ENCODE measurements at regions not wholly inside any gene's neighbourhood (a gene's known extent, or its start where the extent isn't known, plus 50 kb on each side); places are given as distances from the start of the nearest gene placed in this dataset.

DNA sequence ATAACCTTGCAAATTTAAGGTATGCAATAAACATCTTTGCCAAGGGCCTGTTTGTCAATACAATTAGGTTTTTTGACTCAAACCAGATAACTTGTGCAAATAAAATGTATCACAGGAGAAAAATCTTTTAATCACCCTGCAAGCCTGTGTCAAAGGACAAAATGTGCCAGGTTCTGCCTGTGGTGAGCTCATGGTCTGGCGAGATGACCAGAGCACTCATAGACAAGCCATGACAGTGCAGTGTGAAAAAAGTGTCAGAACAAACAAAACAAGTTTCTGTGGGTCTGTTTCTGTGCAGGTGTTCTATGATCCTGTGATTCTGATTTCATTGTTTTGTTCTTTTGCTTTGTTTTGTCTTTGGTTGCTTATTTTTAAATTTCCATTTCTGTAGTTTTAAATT, 847.2 kb downstream of the VRK1 start:
- no peak overlapping the region for H3K27ac Mint-ChIP-seq
- peaks cover 32% of the 10 kb centered on the region for H3K4me1 Mint-ChIP-seq (ENCODE audit: low read depth)
- H3K27me3 Mint-ChIP-seq (ENCODE audit: low read depth) = no peaks in the 10 kb centered on the region
- no peak for DNase-seq
- no peaks in the 10 kb centered on the region for H3K9me3 Mint-ChIP-seq
- no peak overlapping the region for H3K4me3 Mint-ChIP-seq
- H3K36me3 Mint-ChIP-seq (ENCODE audit: insufficient read depth in 2 of 2) = no peaks in the 10 kb centered on the region
- ATAC-seq (replicated peaks in 1 of 2) = no peak

DNA sequence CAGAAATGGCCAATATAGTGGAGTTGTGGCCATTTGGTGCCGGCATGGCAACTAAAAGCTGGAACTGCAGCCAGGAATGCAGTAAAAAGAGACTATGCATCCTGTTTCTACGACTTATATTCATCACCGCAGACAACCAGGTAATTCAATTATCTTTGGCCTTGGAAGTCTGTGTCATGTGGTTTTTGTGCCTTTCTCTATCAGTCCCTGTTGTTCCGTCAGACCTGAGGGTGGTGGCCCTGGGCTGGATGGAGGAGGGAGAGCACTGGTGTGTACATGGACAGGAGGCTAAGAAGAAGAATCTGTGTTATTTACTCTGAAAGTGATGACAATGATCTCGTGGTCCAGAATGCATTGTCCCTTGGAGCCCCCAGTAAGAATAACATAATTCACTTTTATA, 852.6 kb downstream of the VRK1 start:
- no peaks in the 10 kb centered on the region for H3K36me3 Mint-ChIP-seq (ENCODE audit: insufficient read depth in 2 of 2)
- no peaks in the 10 kb centered on the region for H3K27me3 Mint-ChIP-seq (ENCODE audit: low read depth)
- ATAC-seq (replicated peaks in 1 of 2) (no peak), DNase-seq (no peak)
- H3K4me1 Mint-ChIP-seq (ENCODE audit: low read depth) = no peaks in the 10 kb centered on the region
- no peaks in the 10 kb centered on the region for H3K9me3 Mint-ChIP-seq
- H3K27ac Mint-ChIP-seq = no peak overlapping the region
- H3K4me3 Mint-ChIP-seq = no peak overlapping the region

DNA sequence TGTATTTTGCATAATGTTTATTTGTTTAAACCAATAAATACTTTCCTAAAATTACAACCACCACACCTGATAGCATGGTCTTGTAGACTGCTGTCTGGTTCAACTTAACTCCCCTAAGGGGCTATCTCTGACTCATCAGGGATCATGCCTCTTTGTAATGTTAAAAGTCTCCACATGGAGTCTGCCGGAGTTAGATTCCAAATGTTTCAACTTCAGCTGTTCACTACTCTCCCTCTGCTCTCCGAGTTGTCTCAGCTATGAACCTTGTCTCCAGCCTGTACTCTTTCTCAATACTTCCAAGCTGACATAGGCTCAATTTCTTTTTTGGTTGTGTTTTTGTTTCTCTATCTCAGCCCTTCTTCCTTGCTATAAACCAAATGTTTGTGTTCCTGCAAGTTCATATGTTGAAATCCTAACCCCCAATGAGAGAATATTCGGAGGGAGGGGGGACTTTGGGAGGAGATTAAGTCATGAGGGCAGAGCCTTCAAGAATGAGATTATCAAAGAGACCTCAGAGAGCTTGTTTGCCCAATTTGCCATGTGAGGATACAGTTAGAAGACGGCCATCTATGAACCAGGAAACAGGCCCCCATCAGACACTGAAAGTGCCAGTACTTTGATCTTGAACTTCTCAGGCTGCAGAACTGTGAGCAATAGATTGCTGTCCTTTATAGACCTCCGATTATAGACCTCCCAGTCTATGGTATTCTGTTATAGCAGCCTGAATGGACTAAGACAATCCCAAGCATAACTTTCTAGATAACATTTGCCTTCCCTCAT, 858.2 kb downstream of the VRK1 start:
- H3K27me3 Mint-ChIP-seq (ENCODE audit: low read depth) = no peaks in the 10 kb centered on the region
- H3K4me1 Mint-ChIP-seq (ENCODE audit: low read depth) = no peaks in the 10 kb centered on the region
- no peak overlapping the region for H3K27ac Mint-ChIP-seq
- ATAC-seq (replicated peaks in 1 of 2) (no peak), DNase-seq (no peak)
- no peak overlapping the region for H3K4me3 Mint-ChIP-seq
- no peaks in the 10 kb centered on the region for H3K36me3 Mint-ChIP-seq (ENCODE audit: insufficient read depth in 2 of 2)
- H3K9me3 Mint-ChIP-seq = no peaks in the 10 kb centered on the region

DNA sequence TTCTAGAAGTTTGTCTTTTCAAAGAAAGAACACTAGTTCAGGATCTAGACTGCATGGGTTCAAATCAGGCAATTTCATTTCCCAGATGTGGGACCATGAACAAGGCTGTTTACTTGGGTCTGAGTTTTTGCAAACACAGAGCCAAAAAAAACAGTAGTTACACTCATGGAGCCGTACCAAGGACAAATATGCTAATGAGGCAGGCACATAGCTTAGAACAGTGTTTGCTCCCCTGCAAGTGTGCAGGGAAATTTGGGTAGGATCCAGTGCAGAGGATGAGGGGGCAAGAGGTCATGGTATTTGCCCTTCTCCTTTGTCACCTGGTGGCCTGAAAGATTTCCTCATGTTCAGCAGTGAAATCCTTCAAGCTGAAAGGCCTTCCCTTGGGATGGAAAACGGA, 860.4 kb downstream of the VRK1 start:
- ATAC-seq (replicated peaks in 1 of 2) (no peak), DNase-seq (no peak)
- no peaks in the 10 kb centered on the region for H3K36me3 Mint-ChIP-seq (ENCODE audit: insufficient read depth in 2 of 2)
- no peak overlapping the region for H3K27ac Mint-ChIP-seq
- no peaks in the 10 kb centered on the region for H3K4me1 Mint-ChIP-seq (ENCODE audit: low read depth)
- H3K4me3 Mint-ChIP-seq = no peak overlapping the region
- no peaks in the 10 kb centered on the region for H3K27me3 Mint-ChIP-seq (ENCODE audit: low read depth)
- no peaks in the 10 kb centered on the region for H3K9me3 Mint-ChIP-seq

DNA sequence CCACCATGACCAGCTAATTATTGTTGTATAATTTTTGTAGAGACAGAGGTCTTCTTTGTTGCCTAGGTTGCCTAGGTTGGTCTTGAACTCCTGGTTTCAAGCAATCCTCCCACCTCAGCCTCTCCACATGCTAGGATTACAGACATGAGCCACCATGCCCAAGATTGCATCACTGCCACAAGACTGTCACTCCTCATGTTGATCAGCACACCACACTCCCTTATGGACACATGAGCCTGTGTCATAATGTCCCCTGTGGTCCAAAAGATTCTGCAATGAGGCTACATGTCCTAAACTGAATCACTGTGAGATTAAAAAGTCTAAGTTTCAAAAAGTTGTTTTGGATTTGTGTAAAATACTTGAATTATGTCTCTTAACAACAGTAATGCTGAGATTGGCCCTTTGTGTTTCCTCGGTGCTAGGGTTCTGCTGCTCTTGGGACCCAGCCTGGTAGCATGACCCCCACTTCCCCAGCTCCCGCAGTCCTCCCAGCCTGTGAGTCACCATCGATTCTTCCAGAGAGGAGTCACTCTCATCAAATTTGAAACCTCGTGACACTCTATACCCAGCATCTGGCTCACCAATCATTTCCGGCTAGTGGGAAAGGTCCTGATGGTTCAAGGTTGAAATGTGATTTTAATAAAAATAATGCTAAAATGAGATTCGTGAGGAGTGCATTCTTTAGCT, 890.9 kb downstream of the VRK1 start:
- no peak for DNase-seq
- Mint-ChIP-seq H3K4me1 (ENCODE audit: low read depth) (peaks cover 11% of the 10 kb centered on the region), H3K4me3 (no peak overlapping the region), H3K27me3 (ENCODE audit: low read depth) (no peaks in the 10 kb centered on the region), H3K9me3 (peaks cover 2 to 5% of the 10 kb centered on the region in 2 donors), H3K27ac (no peak overlapping the region), H3K36me3 (ENCODE audit: insufficient read depth in 2 of 2) (no peaks in the 10 kb centered on the region)
- ATAC-seq (replicated peaks in 1 of 2) = peak in 1 of 2 donors; percentile 62

DNA sequence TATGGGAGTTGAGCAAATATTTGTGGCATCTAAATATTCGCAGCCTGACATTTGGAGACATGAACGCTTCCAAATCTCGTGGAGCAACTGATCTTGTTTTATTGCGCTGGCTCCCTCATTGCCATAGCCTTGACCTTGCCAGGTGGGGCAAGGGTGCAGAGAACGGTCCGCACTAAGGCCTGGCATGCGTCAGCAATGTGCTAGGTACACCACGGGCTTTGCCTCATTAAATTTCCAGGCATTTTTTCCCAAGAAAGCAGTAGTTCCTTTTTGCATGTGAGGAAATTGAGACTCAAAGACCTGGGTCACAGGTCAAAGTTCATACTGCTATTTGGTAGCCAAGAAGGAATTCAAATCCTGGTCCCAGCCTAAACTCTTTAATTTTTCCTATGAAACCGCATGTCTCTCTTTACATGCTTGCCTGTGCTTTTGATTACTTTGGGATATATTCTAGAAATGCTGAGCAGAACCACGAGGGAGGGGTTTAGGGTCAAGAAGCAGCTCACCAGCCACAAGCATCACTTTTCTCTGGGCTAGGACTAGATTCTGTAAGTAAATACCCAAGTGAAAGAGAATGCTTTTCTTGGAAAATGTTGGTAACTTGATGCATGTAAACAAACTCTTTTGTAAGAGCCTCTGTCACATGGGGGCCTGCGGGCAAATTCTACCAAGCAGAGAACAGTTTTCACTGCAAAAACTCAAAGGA, 891.6 kb downstream of the VRK1 start:
- no peak for DNase-seq
- H3K27me3 Mint-ChIP-seq (ENCODE audit: low read depth) = no peaks in the 10 kb centered on the region
- ATAC-seq (replicated peaks in 1 of 2) = no peak
- H3K4me3 Mint-ChIP-seq = no peak overlapping the region
- H3K9me3 Mint-ChIP-seq = peaks cover 2 to 5% of the 10 kb centered on the region in 2 donors
- no peak overlapping the region for H3K27ac Mint-ChIP-seq
- peaks cover 11% of the 10 kb centered on the region for H3K4me1 Mint-ChIP-seq (ENCODE audit: low read depth)
- no peaks in the 10 kb centered on the region for H3K36me3 Mint-ChIP-seq (ENCODE audit: insufficient read depth in 2 of 2)

DNA sequence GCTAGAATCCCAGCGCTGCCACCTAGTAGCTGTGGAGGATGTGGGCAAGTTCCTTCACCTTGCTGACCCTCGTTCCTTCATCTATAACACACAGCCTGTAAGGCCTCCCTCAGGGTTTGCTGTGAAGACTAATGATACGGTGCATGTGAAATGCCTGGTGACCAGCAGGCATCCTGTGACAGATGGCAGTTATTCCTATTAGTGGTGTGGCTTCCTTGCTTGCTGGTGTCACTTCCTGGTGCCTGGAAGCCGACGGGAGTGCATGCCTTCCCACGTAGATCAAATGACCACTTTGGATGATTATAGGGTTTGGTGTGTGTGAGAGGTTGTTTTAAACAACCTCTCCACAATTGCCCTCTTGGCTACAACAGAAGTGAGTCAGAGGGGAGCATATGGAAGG, 894.9 kb downstream of the VRK1 start:
- ATAC-seq (replicated peaks in 1 of 2) = no peak
- Mint-ChIP-seq H3K27ac (no peak overlapping the region), H3K4me3 (no peak overlapping the region), H3K9me3 (peaks cover 2 to 7% of the 10 kb centered on the region in 2 donors), H3K27me3 (ENCODE audit: low read depth) (no peaks in the 10 kb centered on the region), H3K36me3 (ENCODE audit: insufficient read depth in 2 of 2) (no peaks in the 10 kb centered on the region), H3K4me1 (ENCODE audit: low read depth) (peaks cover 15% of the 10 kb centered on the region)
- no peak for DNase-seq

DNA sequence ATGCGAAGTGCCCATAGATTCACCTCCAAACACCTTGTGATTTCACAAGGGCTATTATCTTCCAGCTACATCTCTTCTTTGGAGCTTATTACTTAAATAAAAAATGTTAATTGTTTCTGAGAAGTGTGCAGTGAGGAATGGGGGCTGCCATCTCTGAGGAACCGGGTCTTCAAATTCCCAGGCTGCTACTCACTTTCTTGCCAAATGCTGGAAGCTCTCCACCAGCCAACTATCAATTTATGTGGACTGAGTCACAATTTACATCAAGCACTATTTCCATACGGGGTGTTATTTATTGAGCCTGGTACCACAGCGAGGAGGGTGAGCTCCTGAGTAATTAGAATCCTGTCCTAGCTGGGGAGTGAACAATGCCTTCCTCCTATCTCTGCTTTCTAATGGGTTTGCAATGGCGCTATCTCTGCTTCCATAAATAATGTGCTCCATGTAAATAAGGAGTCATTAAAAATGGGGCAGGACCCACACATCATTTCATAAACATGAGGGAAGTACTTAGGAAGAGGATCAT, 898.3 kb downstream of the VRK1 start:
- H3K9me3 Mint-ChIP-seq = peaks cover 7 to 18% of the 10 kb centered on the region in 2 donors

DNA sequence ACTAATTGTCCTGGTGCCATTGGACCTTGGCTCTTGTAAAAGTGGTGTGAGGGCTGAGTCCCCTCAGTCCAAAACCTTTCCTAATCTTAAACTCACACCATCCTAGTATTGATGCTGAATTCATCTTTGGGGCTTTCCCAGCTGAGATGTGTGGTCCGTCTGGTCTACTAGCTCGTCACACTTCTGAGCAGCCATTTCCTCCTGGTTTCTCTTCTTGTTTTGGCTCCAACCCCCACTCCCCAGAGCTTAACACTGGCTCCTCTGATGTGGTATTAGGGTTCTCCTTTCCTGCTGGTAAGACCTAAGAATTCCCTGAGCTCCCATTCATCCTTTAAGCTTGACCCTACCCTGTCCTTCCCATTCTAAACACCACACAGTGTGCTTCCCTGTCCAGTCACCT, 900.6 kb downstream of the VRK1 start:
- Mint-ChIP-seq H3K4me3 (peak overlapping the region; percentile 59 to 77), H3K4me1 (ENCODE audit: low read depth) (peaks cover 38% of the 10 kb centered on the region), H3K27me3 (ENCODE audit: low read depth) (no peaks in the 10 kb centered on the region), H3K36me3 (ENCODE audit: insufficient read depth in 2 of 2) (peaks cover 8 to 11% of the 10 kb centered on the region in 2 donors), H3K27ac (peak overlapping the region; percentile 90), H3K9me3 (peaks cover 7 to 15% of the 10 kb centered on the region in 2 donors)
- ATAC-seq (replicated peaks in 1 of 2) (peak; percentile 87 to 92), DNase-seq (peak; percentile 42 to 58)

More for the DNA sequence above, 898.3 kb downstream of the VRK1 start:
- H3K4me1 Mint-ChIP-seq (ENCODE audit: low read depth) = peaks cover 39% of the 10 kb centered on the region
- DNase-seq (no peak), ATAC-seq (replicated peaks in 1 of 2) (no peak)
- peaks cover 8 to 11% of the 10 kb centered on the region in 2 donors for H3K36me3 Mint-ChIP-seq (ENCODE audit: insufficient read depth in 2 of 2)
- no peak overlapping the region for H3K4me3 Mint-ChIP-seq
- H3K27me3 Mint-ChIP-seq (ENCODE audit: low read depth) = no peaks in the 10 kb centered on the region
- H3K27ac Mint-ChIP-seq = no peak overlapping the region

DNA sequence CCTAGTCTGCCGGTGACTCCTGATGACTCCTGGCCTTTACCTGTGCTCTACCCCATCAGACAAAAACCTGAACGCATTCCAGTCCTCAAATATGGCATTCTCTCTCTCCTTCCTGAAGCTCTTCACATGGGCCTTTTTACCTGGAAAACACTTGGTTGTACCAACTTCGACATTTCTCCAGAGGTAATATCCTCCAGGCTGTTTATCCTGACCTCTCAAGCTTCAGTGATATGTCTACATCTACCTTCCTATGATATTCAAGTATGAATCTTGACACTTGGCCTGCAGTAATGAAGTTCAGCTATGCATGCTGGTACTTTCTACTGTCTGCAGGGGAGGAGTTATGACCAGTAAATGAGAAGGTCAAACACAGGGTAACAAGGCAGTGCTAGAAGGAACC, 901.8 kb downstream of the VRK1 start:
- Mint-ChIP-seq H3K27ac (no peak overlapping the region), H3K4me1 (ENCODE audit: low read depth) (peaks cover 50% of the 10 kb centered on the region)
- ATAC-seq (replicated peaks in 1 of 2) = no peak

DNA sequence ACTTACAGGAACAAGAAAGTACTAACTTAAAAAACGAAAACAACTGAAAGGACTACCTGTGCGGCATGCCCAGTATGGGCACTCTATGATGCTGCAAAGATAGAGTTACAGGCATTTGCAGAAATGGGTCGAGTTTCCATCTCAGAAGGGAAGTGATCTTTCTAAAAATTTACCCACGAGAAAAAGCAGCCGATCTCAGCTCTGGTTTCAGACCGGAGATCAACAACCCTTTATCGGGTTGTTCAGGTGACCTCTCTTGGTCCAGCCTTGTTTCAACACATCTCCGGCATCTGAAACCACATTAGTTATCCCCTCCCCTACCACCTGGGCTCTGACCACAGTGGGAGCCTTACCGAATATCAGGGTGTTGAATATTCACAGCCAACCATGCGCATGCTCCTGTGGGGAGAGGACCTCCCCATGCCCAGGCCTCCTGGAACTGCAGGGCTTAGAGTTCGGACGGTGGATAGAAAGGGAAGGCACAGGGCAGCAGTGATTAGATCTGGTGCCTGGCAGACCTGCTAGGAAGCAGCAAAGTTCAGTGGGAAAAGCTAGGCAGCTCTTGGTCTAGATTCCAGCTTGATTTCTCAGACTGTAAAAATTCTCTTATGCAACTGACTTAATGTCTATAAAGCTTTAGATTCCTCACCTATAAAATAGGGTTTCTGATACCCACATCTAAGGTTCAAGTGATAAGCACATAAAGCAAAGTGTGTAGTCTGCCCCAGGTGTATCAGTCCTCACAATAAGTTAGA, 906.0 kb downstream of the VRK1 start:
- Mint-ChIP-seq H3K4me1 (ENCODE audit: low read depth) (peaks cover 77% of the 10 kb centered on the region), H3K36me3 (ENCODE audit: insufficient read depth in 2 of 2) (peaks cover 9 to 15% of the 10 kb centered on the region in 2 donors), H3K4me3 (peak overlapping the region; percentile 59 to 64), H3K9me3 (peaks cover 5 to 7% of the 10 kb centered on the region in 2 donors), H3K27ac (peak overlapping the region; percentile 93), H3K27me3 (ENCODE audit: low read depth) (no peaks in the 10 kb centered on the region)
- DNase-seq = peak; percentile 22 to 39
- ATAC-seq (replicated peaks in 1 of 2) = peak; percentile 75 to 81

More for the DNA sequence above, 901.8 kb downstream of the VRK1 start:
- H3K4me3 Mint-ChIP-seq = no peak overlapping the region
- peaks cover 7 to 15% of the 10 kb centered on the region in 2 donors for H3K9me3 Mint-ChIP-seq
- H3K27me3 Mint-ChIP-seq (ENCODE audit: low read depth) = no peaks in the 10 kb centered on the region
- H3K36me3 Mint-ChIP-seq (ENCODE audit: insufficient read depth in 2 of 2) = peaks cover 8 to 16% of the 10 kb centered on the region in 2 donors
- DNase-seq = no peak

DNA sequence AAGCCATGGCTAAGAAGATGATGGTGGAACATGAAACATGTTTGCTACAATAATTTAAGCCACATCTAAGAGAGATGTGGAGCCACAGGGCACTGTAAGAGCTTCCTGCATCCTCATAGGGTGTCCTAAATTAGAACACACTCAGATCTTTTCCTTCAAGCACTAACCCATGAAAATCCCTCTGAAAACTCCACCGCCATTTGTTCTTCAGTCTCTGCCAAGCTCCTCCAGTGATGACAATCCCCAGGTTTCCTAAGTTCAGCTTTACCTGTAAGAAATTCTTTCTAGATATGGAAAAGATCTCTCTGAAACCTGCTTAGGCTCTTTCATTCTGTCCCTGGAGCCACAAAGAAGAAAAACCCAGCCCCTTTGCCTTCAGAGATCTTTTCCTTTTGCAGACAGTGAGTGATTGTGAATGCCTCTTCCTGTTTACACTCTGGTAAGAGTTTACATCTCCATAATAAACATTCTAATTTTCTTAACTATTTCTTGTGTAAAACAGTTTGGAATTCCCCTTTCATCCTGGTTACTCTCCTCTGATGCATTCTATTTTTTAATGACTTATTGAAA, 907.2 kb downstream of the VRK1 start:
- no peak for ATAC-seq (replicated peaks in 1 of 2)
- Mint-ChIP-seq H3K36me3 (ENCODE audit: insufficient read depth in 2 of 2) (peaks cover 5 to 9% of the 10 kb centered on the region in 2 donors), H3K4me3 (peak overlapping the region; percentile 33 to 59), H3K9me3 (peaks cover 2 to 3% of the 10 kb centered on the region in 2 donors), H3K27me3 (ENCODE audit: low read depth) (no peaks in the 10 kb centered on the region), H3K27ac (peak overlapping the region; percentile 90), H3K4me1 (ENCODE audit: low read depth) (peaks cover 77% of the 10 kb centered on the region)
- DNase-seq = no peak
